Gastroesophageal sphincter (tissue), 4 donors: ENCODE measurements at regions not wholly inside any gene's neighbourhood (a gene's known extent, or its start where the extent isn't known, plus 50 kb on each side); places are given as distances from the start of the nearest gene placed in this dataset.

Experiments used
- ATAC-seq: fragments of 150-250 bp; one replicate; pipeline ENCODE4 v1.9.1; 2016; ENCODE audit warnings: mild to moderate bottlenecking, moderate library complexity
- H3K27ac ChIP-seq, 4 donors: fragments of 200-600 bp; sonication (generic) in 3 of 4; 1 replicate in 3 of 4; 2 replicates in 1 of 4; pipeline ENCODE4 v1.5.1; 2016 to 2019
- H3K27me3 ChIP-seq: fragments of 200-600 bp; sonication (generic); one replicate; pipeline ENCODE4 v1.5.1; 2019
- H3K36me3 ChIP-seq, 2 donors: fragments of 200-600 bp; sonication (generic); one replicate each; pipeline ENCODE4 v1.5.1; 2019; ENCODE audit warnings: control low read depth in 1 of 2
- H3K4me1 ChIP-seq, 3 donors: fragments of 200-600 bp; sonication (generic); 1 replicate in 2 of 3; 2 replicates in 1 of 3; pipeline ENCODE4 v1.5.1; 2016 to 2019; ENCODE audit warnings: control low read depth in 2 of 3
- H3K4me3 ChIP-seq, 2 donors: fragments of 200-600 bp; sonication (generic); one replicate each; pipeline ENCODE4 v1.5.1; 2019; ENCODE audit warnings: mild to moderate bottlenecking in 1 of 2, moderate library complexity in 1 of 2
- H3K9me3 ChIP-seq, 3 donors: fragments of 200-600 bp; sonication (generic); one replicate each; pipeline ENCODE4 v1.5.1; 2017 to 2019; ENCODE audit warnings: control low read depth in 2 of 3
- CTCF ChIP-seq, 4 experiments: fragments of 200-600 bp in 2 of 4; fragments of 450-650 bp in 2 of 4; sonication (generic) in 1 of 4; IDR thresholded peaks; one replicate each; pipeline ENCODE4 v1.5.1; 2017 to 2019; ENCODE audit warnings: antibody characterized with exemption in 4 of 4, mild to moderate bottlenecking in 2 of 4, moderate library complexity in 2 of 4
- EP300 ChIP-seq: sonication (generic); formaldehyde crosslinking; IDR thresholded peaks from one replicate; pipeline ENCODE4 v1.6.1; 2017; ENCODE audit warnings: antibody characterized with exemption, mild to moderate bottlenecking
- POLR2A ChIP-seq, 2 donors: fragments of 450-650 bp; IDR thresholded peaks; one replicate each; pipeline ENCODE4 v1.6.1; 2017; ENCODE audit warnings: antibody characterized with exemption in 2 of 2, mild to moderate bottlenecking in 2 of 2, moderate library complexity in 1 of 2
- POLR2AphosphoS5 ChIP-seq: sonication (generic); formaldehyde crosslinking; IDR thresholded peaks from one replicate; pipeline ENCODE4 v1.6.1; 2017; ENCODE audit warnings: antibody characterized with exemption
- WGBS, 2 donors: methylation state at CpG; one replicate each; pipeline ENCODE4 v1.1.5; 2018; ENCODE audit warnings: low coverage in 1 of 2; 5-methylcytosine and 5-hydroxymethylcytosine counted together
- small RNA-seq, 4 donors: library from RNA; depleted of rRNA; stranded (forward); fragments of <200 nt; gene quantifications; one replicate each; pipeline ENCODE3, GENCODE V24; 2016

GRCh38 chr6:62354261-62354660 is 68.2 kb upstream of the KHDRBS2 start:
- no peaks in the 10 kb centered on the region for H3K4me1 ChIP-seq
- ATAC-seq = no peak
- no peaks in the 10 kb centered on the region for H3K27me3 ChIP-seq
- H3K4me3 ChIP-seq = no peak overlapping the region
- H3K27ac ChIP-seq = no peak overlapping the region
- H3K9me3 ChIP-seq = no peaks in the 10 kb centered on the region
- H3K36me3 ChIP-seq = no peaks in the 10 kb centered on the region
- TF ChIP-seq CTCF (IDR thresholded peaks at IDR 0.05) = no peak
- no peak for TF ChIP-seq POLR2AphosphoS5
- no peak for TF ChIP-seq POLR2A (IDR thresholded peaks at IDR 0.05)
- TF ChIP-seq EP300 = no peak
- WGBS, 2 donors = 92 to 100% methylated on average over 1 of the region's 1 CpG

GRCh38 chr6:62345962-62346689 is 60.1 kb upstream of the KHDRBS2 start:
- ATAC-seq = no peak
- Histone ChIP-seq H3K4me1 (no peaks in the 10 kb centered on the region), H3K4me3 (no peak overlapping the region), H3K27ac (no peak overlapping the region), H3K36me3 (no peaks in the 10 kb centered on the region), H3K27me3 (no peaks in the 10 kb centered on the region), H3K9me3 (no peaks in the 10 kb centered on the region)
- 59 to 72% methylated on average over 3 to 5 of the region's 5 CpGs for WGBS, 2 donors
- no peak for TF ChIP-seq CTCF (IDR thresholded peaks at IDR 0.05)
- TF ChIP-seq POLR2A (IDR thresholded peaks at IDR 0.05) = no peak
- no peak for TF ChIP-seq EP300
- TF ChIP-seq POLR2AphosphoS5 = no peak

GRCh38 chr6:62345446-62345845 is 59.4 kb upstream of the KHDRBS2 start:
- Histone ChIP-seq H3K27ac (no peak overlapping the region), H3K36me3 (no peaks in the 10 kb centered on the region), H3K4me1 (no peaks in the 10 kb centered on the region), H3K4me3 (no peak overlapping the region), H3K27me3 (no peaks in the 10 kb centered on the region), H3K9me3 (no peaks in the 10 kb centered on the region)
- WGBS, 2 donors = 73 to 100% methylated on average over 2 of the region's 7 CpGs
- no peak for TF ChIP-seq EP300
- no peak for TF ChIP-seq POLR2A (IDR thresholded peaks at IDR 0.05)
- ATAC-seq = no peak

GRCh38 chr6:62344850-62345249 is 58.8 kb upstream of the KHDRBS2 start:
- no peak for TF ChIP-seq CTCF (IDR thresholded peaks at IDR 0.05)
- TF ChIP-seq EP300 = no peak
- TF ChIP-seq POLR2A (IDR thresholded peaks at IDR 0.05) = no peak
- H3K27me3 ChIP-seq = no peaks in the 10 kb centered on the region
- H3K4me1 ChIP-seq = no peaks in the 10 kb centered on the region
- H3K4me3 ChIP-seq = no peak overlapping the region
- H3K27ac ChIP-seq = no peak overlapping the region
- ATAC-seq = peak; percentile 22
- no peaks in the 10 kb centered on the region for H3K9me3 ChIP-seq
- no peaks in the 10 kb centered on the region for H3K36me3 ChIP-seq
- WGBS, 2 donors = 60% methylated on average over 1 of the region's 3 CpGs; no CpG with 5 or more reads in 1 of the 2 donors

- Histone ChIP-seq H3K27me3 (no peaks in the 10 kb centered on the region), H3K4me1 (no peaks in the 10 kb centered on the region), H3K9me3 (no peaks in the 10 kb centered on the region), H3K4me3 (no peak overlapping the region), H3K36me3 (no peaks in the 10 kb centered on the region), H3K27ac (no peak overlapping the region)
- TF ChIP-seq CTCF (IDR thresholded peaks at IDR 0.05) = no peak
- TF ChIP-seq POLR2AphosphoS5 = no peak
- TF ChIP-seq POLR2A (IDR thresholded peaks at IDR 0.05) = no peak
- no peak for TF ChIP-seq EP300
- no peak for ATAC-seq
- WGBS, 2 donors = 92 to 100% methylated on average over 1 to 2 of the region's 3 CpGs
Observed at GRCh38 chr6:62338477-62338876, 52.5 kb upstream of the KHDRBS2 start.

Small RNA genes lying in the stretch of these regions (small RNA-seq; reads per million reads assigned to genes)
- 0 reads per million in 4 donors for gene AL355375.2
